HEK293T (cell line): ENCODE measurements at regions not wholly inside any gene's neighbourhood (a gene's known extent, or its start where the extent isn't known, plus 50 kb on each side); places are given as distances from the start of the nearest gene placed in this dataset.

ENCODE experiments used
- BHLHE40 ChIP-seq: fragments of 450-650 bp; IDR thresholded peaks from 2 replicates; pipeline ENCODE4 v1.6.1; 2016; ENCODE audit warnings: mild to moderate bottlenecking, moderate library complexity, borderline replicate concordance
- FOXA1 ChIP-seq: fragments of 450-650 bp; IDR thresholded peaks from 2 replicates; pipeline ENCODE4 v1.6.1; 2016; ENCODE audit warnings: mild to moderate bottlenecking

DNA sequence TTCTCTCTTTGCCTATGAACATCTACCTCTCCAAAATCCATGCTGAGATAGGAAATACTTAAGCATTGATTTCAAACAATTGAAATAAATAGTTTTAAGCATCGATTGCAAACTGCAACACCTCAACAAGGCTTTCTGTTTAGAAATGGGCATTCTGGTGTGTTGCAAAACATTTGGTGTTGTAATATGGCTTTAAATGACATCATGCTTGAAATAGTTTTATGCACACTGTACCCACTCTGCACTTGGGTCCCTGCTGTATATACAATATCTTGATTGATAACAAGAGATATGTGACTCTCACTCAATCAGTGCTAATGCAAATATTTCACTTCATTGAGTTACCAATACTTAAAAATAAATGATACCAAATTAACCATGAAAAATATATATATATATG lies 964.9 kb upstream of the GRIA3 start:
- TF ChIP-seq FOXA1: no peak
- no peak for TF ChIP-seq BHLHE40
